ENCODE measurements at regions not wholly inside any gene's neighbourhood (a gene's known extent, or its start where the extent isn't known, plus 50 kb on each side); places are given as distances from the start of the nearest gene placed in this dataset.

DNA sequence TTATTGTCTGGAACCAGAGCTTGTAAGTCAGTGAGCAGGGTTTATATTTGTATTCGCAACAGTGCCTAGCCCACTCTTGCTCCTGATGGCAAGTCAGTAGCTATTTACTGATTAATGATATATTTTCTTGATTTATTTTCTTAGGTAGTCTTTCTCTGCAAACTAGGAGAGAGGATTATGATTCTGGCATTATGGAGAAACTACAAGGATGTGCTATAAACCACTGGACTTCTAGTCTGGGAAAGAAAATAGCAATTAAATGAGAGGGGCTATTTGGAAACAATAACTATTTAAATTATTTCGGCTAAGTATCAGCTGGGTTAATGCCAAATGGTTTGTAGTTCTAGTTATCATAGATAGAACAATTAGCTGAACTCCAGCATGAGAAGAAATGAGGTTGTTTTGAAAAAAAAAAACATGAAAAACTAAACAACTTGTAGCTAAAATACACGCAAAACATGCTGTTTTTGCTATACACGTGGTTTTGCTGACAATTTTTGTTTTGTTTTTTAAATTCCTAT, 304.9 kb upstream of the TCF21 start:
- no peak for DNase-seq (ENCODE audit: low read depth, low spot score)

DNA sequence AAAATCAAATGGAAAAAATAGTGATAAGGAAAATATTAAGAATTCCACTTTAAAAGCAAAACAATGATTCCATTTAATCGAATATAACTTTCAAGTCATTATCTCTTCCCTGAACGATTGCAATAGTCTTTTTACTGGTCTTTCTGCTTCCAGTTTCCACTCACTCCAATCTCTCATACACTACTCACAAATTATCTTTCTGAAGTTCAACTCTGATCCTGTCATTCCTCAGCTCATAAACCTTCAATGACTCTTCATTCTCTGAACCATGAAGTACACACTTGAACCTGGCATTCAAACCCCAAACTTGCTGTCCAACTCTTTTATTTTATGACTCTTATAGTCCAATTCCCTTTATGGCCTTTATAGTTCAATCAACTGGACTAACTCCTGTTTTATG, 304.1 kb upstream of the TCF21 start:
- DNase-seq (ENCODE audit: low read depth, low spot score) = no peak

DNA sequence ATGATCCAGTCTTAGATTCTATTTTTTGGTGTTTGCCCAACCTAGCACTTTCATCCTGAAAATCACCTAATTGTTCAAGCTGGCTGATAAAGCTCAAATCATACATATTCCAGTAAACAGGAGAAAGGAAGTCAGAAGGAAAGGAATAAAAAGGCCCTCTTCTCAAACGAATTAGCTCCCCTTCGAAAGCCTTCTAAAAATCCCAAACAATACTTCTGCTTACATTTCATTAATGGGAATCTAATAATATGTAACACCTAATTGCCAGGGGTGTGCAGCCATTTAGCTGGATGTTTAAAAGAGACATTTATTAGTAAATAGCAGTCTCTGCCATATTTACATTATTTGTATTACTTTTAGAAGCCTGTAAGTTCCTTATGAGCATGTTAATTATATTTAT, 302.9 kb upstream of the TCF21 start:
- DNase-seq (ENCODE audit: low read depth, low spot score) = no peak

DNA sequence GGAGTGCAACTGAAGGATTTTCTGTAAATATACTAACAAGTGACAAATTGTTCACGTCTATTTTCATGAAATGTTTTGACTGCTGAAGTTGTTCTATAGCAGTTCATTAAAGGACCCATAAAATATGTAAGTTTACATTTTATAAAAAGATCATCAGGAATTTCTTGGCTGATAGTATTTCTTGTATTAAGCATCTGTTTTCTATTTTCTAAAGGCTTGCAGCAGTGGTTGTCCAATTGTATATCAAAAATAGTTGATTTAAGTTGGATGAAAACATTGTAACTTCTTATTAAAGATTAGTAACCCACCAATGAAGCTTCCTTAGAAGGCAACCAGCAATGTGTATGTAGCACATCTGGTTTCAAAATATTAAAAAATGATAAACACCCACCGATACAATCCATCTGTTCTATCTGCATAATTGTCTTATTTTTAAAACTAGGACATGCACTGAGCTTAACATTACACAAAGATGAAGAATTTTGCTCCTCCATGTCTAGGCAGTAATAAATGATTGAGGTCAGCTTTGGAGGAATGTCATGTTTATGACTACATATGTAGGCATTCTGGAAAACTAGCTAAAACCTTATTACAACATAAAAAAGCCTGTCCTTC, 301.3 kb upstream of the TCF21 start:
- DNase-seq (ENCODE audit: low read depth, low spot score) = no peak

DNA sequence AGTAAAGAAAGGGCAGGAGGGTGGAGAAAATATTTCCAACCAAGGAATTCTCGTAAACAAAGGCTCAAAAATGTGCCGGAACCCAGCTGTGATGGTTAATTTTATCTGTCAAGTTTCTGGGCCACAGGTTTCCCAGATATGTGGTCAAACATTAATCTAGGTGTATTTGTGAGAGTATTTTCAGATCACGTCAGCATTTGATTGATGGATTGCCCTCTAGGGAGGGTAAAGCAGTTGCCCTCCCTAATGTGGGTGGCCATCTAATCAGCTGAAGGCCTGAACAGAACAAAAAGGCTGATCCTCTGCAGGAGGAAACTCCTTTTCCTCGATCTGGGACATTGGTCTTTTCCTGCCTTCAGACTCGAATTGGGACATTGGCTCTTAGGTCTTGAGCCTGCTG, 298.7 kb upstream of the TCF21 start:
- DNase-seq (ENCODE audit: low read depth, low spot score) = no peak

DNA sequence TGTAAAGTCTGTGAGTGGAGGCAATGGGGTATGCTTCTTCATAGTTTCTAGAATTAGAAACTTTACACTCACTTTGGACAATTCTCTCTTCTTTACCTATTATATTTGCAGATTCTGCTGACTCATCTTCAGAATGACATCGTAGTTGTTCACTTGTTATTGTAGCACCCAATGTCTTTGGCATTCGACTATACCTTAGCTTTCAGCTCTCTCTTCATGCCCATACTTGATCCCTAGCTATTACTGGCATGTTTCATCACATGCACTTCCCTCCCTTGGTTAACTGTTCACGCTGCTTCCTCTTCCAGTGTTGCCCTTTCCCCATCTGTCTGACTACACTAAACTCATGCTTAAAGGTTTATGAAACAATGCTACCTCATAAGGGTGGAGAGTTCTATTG, 298.1 kb upstream of the TCF21 start:
- no peak for DNase-seq (ENCODE audit: low read depth, low spot score)

DNA sequence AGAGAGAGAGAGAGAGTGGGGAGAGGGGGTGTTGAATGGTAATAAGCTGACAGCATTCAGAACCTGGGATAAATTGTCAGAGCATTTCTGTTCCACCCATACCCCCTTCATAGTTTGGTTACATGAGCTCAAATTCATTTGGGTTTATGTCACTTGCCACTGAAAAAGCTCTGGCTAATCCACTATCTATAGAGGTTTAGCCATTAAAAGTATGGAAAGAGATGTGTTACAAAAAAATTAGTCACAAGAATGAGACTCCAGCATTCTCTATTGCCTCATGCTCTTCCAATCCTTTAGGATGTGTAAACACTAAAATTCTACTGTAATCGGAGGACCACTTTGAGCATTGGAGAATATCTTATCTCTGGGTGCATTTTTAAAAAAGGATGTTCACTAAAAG, 297.6 kb upstream of the TCF21 start:
- DNase-seq (ENCODE audit: low read depth, low spot score) = no peak

DNA sequence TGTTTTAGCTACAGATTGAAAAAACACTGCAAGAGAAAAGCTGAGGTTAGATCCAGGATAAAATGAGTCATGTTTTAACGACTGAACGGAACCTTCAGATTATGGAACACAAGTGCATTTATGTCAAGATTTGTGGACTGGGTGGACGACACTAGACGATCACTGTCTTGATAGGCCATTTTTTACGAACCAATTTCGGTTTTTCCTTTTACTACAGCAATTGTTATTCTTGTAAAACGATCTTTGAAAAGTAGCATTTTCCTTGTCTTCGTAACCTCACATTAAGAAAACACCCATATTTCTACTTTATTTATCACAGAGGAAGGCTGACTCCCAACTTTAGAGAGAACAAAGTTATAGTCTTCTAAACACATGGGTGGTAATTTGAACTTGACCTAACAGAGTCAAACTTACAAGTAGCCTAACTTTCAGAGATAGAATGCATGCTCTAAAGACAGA, 294.2 kb upstream of the TCF21 start:
- no peak for DNase-seq (ENCODE audit: low read depth, low spot score)

DNA sequence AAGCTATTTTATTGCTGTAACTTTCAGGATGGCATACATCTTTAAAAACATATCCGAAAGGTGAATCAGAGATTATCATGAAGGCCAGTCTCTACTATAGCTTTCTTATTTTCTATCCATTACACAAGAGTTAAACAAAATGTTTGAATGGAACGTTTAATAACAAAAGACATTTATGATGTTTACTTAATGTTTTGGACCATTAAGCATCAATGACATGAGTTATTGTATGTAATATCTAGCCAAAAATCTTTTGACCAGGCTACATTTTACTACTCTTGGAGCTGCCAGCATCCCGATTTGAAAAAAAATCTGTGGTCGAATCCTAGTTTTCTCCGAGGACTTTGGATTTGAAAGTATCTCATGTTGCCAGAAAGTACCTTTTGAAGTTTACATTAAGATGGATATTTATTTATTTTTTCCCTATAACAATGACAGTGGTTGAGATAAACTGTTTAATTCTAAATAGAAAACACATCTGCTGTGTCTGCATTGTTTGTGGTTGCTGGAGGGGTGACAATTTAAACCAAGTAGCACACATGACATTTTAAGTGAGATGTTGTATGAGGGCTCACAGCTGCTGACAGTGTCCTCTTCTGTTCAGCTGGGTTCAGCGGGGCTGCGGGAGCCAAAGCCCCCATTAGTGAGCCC, 293.7 kb upstream of the TCF21 start:
- DNase-seq (ENCODE audit: low read depth, low spot score) = no peak

DNA sequence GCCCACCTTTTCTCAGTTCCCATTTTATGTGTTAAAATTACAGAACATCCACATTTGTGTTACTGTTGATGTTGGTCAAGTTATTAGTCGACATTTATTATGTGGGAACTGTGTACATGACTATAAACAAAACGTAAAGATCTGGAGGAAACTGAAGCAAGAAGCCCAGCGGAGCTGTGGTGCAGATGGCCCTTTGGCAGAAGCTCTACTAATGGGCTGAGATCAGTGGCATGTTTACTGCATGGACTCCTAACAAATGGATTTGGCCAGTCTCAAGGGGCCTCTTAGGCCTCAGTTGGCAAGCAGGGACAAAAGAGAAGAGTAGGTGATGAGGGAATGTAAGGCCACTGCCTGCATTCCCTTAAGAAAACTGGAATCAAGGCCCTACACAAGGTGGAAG, 282.1 kb upstream of the TCF21 start:
- DNase-seq (ENCODE audit: low read depth, low spot score) = no peak

DNA sequence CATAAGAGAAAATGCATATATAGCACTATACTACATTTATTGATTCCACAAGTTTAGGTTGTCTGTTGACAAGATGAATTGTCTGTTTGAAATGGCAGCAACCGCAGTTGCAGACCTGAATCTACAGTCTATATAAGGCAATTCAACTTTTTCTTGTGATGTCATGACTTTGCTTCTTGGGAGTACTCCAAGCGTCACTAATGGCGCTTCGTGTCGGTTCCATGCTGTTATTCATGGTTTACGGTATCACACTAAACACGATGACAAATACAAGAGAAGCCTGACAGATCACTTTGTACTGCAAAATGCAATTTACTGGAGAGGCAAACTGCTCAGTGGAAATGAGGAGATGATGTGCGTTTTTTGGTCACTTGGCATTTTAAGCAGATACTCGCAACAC, 280.3 kb upstream of the TCF21 start:
- no peak for DNase-seq (ENCODE audit: low read depth, low spot score)

DNA sequence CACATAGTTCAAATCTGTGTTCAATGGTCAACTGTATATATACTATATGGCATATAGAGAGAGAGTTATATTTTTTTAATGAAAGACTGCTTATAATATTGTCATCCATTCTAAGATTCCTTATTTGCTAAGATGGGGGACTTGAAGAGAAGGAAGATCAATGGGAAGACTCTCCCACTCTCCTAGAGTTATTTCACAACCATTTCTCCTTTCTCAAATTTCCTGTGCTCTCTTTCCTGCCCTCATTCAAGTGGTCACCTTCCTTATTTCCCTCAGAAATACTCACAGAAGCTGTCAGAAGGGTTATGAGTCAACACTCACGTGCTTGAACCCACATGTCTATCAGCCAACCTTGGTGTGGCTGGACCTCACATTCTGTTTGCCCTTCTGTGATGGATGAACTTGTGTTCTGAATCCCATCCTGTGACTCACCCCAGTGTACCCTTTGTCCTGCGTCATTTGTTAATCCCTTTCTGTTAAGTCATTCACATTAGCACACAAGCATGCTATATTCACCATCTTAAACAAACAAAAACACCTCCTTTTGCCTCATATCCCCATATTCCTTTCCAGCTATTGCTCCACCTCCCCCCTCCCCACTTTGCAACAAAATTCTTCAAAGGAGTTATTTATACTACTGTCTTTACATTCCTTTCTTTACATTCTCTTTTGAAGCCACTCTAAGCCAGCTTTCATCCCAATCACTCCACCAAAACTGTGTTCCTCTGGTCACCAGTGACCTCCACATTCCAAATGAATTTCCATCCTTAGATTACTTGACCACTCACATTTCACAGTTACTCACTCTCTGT, 279.3 kb upstream of the TCF21 start:
- no peak for DNase-seq (ENCODE audit: low read depth, low spot score)

DNA sequence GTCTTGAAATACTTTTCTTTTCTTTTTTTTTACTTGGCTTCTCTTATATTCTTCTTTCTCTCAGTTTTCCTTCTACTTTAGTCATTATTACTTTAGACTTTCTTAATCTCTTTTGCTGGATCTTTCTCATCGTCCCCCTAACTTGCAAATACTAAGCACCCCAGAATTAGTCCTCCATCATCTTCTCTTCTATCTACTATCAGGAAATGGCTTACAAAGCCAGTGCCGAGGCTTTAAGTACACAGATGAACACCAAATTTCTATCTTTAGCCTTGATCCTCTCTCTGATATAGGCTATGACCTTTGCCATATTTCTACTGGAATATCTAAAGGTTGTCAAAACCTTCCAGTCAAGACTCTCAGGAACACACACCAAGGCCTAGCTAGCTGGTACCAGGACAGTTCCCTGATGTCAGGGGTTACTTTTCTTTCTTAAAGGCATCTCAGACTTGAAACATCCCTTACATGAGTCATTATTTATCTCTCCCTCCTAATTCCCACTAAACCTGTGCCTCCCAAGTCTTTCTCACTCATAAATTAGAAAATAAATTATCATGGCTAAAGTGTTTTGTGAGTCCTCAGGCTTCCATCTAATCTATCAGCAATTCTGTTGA, 278.6 kb upstream of the TCF21 start:
- DNase-seq (ENCODE audit: low read depth, low spot score) = no peak

DNA sequence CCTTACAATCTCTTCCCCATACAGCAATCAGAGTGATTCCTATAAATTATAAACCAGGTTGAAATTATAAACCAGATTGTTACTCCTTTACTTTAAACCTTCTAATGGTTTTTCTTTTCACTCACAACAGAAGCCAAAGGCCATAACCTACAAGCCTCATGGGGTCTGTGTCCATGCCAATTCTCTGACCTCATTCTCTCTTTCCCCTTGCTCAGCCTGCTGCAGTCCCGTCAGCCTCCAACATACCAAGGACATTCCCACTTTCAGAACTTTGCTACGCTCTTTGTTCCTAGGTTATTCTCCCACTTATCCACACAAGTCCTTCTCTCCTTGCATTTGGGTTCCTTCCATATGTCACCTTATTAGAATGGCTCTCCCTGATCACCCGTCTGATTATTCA, 277.9 kb upstream of the TCF21 start:
- DNase-seq (ENCODE audit: low read depth, low spot score) = no peak

DNA sequence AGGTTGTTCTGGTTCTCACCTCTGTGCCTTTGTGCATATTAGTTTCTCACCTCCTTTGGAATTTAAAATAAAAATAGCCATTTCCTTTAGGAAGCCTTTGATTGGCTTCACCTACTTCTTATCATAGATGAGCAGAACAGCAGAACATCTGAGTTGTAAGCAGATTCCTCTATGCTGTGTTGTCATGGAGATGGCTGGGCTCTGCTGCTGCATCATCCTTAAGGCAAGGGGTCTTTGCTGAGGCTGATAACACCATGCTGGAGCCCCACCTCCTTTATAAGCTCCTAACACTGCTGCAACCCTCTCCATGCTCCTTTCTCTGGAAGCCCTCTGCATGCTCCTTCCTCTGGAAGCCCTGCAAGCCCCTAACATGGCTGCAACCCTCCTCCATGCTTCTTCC, 276.5 kb upstream of the TCF21 start:
- no peak for DNase-seq (ENCODE audit: low read depth, low spot score)

DNA sequence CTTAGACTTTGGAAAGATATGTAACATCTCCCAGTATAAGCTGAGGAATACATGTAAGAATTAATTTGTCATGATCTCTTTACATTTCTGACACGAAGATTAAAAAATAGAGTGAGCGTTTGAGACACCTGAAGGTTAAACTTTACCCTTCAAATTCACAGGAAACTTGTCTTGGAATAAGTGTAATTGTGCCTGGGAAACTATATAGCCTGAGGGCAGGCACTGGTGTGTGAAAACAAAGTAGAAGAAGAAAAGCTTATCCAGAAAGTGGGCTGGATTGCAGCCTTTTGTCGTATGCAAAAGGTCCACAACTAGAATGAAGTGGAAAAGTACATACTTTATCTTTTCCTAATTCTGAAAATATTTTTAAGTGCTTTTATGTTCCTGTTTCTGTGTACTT, 275.7 kb upstream of the TCF21 start:
- no peak for DNase-seq (ENCODE audit: low read depth, low spot score)

DNA sequence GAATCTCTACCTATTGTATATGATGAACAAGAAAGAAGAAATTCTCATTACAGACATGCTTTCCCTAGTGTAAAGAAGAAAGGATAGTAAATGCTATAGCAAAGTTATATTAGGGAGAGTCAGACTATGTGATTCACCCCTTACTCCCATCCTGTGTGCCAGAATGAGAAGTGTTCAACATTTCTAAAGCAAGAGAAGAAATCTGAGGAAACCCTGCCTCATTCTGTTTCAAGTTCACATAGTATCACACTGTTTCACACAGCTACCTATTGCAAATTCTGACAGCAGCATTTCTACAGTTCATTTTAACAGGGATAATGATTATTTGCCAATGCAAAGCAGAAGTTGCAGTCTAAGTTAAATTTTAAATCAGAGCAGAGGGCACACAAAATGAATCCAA, 267.2 kb upstream of the TCF21 start:
- DNase-seq (ENCODE audit: low read depth, low spot score) = no peak

DNA sequence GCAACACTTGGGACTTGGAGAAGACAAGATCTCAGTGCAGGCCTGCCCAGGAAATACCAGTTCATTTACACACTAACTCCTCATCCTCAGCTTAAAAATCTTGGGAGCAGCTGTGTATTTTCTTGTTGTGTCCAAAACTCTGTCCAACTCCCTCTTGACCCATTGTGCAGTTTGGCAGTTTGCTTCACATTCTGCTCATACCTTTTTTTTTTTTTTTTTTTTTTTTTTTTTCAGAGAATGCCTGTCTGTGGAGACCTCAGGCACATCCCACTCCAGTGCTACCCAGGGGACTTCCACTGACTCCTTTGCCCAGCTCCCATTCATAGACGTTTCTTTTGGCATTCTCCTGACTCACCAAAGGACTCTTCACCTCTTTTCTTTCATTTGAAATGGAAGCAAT, 265.8 kb upstream of the TCF21 start:
- no peak for DNase-seq (ENCODE audit: low read depth, low spot score)

DNA sequence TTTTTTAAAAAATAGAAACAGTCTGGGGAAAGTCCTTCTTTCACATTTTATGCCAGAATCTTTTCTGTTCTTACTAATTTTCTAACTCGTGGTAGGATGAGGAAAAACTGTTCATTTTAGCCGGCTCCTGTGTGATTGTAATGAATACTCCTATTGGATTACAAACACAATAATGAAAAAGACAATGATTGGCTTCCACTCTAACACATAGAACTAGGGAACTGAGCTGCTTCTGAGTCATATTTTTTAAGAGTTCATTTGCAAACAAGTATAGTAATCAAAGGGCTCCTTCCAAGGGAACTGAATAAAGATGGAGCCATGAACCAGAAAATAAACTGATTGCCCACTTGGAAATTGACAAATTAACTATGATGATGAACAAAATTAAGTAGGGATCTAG, 265.3 kb upstream of the TCF21 start:
- no peak for DNase-seq (ENCODE audit: low read depth, low spot score)

DNA sequence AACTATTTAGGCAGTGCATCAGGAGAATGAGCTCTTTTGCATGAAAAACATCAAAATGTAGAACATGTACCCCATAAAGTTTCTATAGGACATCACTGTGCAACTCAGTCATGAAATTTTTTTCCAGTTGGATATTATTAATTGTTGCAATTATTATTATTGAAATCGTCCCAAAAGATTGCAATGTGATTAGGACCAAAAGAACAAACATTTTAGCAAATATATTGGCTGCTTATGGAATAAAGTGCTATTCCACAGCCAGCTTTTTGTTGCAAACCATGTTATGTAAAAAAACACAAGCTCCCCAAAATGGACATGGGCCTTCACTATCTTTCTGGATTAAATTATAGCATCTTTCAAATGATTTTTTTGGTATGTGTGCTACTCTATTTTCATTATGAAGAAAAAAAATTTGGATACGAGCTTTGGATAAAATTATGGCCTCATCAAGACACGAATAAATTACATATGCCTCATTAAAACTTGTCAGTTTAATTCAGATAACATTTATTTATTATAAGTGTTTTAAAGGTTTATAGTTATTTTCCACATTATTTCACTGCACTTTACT, 262.7 kb upstream of the TCF21 start:
- no peak for DNase-seq (ENCODE audit: low read depth, low spot score)

DNA sequence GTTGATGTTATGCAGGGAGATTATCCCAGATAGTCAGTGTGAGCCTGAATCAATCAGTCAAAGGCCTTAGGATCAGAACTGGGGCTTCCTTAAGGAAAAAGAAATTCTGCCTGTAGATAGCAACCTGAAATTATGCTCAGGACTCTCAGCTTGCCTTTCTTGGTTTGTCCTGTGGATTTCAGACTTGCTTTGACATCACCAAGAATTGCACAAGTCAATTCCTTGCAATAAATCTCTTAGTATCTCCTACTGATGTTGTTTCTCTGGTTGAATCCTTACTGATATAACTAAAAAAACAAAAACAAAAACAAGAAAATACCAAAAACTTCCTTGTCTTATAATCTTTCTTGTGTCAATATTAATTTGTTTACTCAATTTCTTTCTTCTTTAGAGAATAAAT, 258.9 kb upstream of the TCF21 start:
- no peak for DNase-seq (ENCODE audit: low read depth, low spot score)

DNA sequence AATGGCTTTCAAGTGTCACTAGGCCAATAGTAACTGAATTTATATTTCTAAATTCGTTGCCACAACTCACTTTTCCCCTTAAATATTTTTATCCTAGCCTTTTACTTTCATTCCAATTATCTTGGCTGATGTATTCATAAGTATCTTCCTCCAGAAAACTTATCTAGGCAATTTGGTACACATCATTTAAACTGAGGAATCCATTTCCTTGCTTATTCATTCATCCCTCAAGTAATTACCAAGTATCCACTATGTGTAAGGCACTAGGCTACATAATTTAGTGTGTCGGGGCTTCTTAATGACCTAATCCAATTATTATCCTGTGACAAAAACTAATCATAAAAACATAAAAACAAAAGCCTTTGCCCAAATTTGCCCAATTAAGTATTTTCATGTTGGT, 258.3 kb upstream of the TCF21 start:
- no peak for DNase-seq (ENCODE audit: low read depth, low spot score)
